ENCODE measurements at regions not wholly inside any gene's neighbourhood (a gene's known extent, or its start where the extent isn't known, plus 50 kb on each side); places are given as distances from the start of the nearest gene placed in this dataset.
A peak's percentile ranks its signal among the peaks of the same experiment; 100 is the strongest.
"Not testable (repeated sequence)": the region's sequence is repeated elsewhere in the genome, so short reads cannot be mapped to it uniquely, and the experiment has no call there.

- ATAC-seq; intact Hi-C loops (cut with DNase I, micrococcal nuclease); DNase-seq; H3K4me1 ChIP-seq (ENCODE audit: low read depth); H3K9me3 ChIP-seq; H3K4me3 ChIP-seq; H3K36me3 ChIP-seq (ENCODE audit: low read depth): not testable (repeated sequence)
Observed at GRCh38 chr1:243074224-243074623, 180.9 kb downstream of the CEP170 start.

- intact Hi-C loops (cut with DNase I, micrococcal nuclease); H3K4me3 ChIP-seq; H3K9me3 ChIP-seq; DNase-seq; H3K36me3 ChIP-seq (ENCODE audit: low read depth); ATAC-seq; H3K4me1 ChIP-seq (ENCODE audit: low read depth): not testable (repeated sequence)
Observed at GRCh38 chr1:243067056-243067455, 188.0 kb downstream of the CEP170 start.

DNA sequence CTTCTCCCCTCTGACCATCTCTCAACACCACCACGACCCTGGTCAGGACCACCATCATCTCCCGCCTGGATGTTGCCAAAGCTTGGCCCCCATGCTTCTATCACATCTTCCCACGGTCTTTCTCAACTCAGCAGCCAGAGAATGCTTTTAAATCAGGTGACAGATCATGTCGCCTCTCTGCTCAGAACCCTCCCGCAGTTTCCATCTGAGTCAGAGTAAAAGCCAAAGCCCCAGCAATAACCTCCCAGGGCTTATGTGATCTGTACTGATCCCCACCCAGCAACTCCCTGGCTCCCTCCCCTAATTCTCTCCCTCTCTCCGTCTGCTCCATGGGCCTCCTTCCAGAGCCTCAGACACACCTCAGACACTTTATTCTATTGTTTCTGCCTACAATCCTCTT lies 193.1 kb downstream of the CEP170 start:
- ATAC-seq; H3K9me3 ChIP-seq; intact Hi-C loops (cut with DNase I, micrococcal nuclease); H3K4me3 ChIP-seq; H3K36me3 ChIP-seq (ENCODE audit: low read depth); DNase-seq; H3K4me1 ChIP-seq (ENCODE audit: low read depth): not testable (repeated sequence)

GRCh38 chr1:243055510-243055909 lies 199.6 kb downstream of the CEP170 start:
- H3K9me3 ChIP-seq; ATAC-seq; intact Hi-C loops (cut with DNase I, micrococcal nuclease); H3K4me1 ChIP-seq (ENCODE audit: low read depth); H3K4me3 ChIP-seq; DNase-seq; H3K36me3 ChIP-seq (ENCODE audit: low read depth): not testable (repeated sequence)

- H3K4me3 ChIP-seq; DNase-seq; H3K9me3 ChIP-seq; H3K4me1 ChIP-seq (ENCODE audit: low read depth); H3K36me3 ChIP-seq (ENCODE audit: low read depth); ATAC-seq; intact Hi-C loops (cut with DNase I, micrococcal nuclease): not testable (repeated sequence)
Observed at GRCh38 chr1:243055091-243055490, 200.0 kb downstream of the CEP170 start.

- ATAC-seq; H3K9me3 ChIP-seq; H3K4me1 ChIP-seq (ENCODE audit: low read depth); H3K36me3 ChIP-seq (ENCODE audit: low read depth); DNase-seq; H3K4me3 ChIP-seq; intact Hi-C loops (cut with DNase I, micrococcal nuclease): not testable (repeated sequence)
Observed at GRCh38 chr1:243054681-243055080, 200.4 kb downstream of the CEP170 start.

DNA sequence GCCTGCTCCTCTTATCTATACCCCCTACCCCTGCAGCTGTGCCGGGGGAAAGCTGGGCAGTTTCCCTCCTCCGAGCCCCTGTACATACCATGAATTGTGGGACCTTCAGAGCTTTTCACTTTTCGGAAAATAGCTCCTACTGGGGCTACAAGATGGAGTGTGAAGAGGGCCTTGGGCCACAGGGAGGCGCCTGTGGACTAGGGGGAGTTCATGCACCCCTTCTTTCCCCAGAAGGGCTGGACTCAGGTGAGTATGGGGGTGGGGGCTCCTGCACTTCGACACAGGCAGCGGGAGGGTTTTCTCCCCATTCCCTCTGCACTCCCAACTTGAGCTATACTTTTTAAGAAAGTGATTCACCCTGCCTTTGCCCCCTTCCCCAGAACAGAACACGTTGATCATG lies 202.0 kb downstream of the CEP170 start:
- H3K4me1 ChIP-seq (ENCODE audit: low read depth); ATAC-seq; intact Hi-C loops (cut with DNase I, micrococcal nuclease); H3K36me3 ChIP-seq (ENCODE audit: low read depth); DNase-seq; H3K4me3 ChIP-seq; H3K9me3 ChIP-seq: not testable (repeated sequence)

DNA sequence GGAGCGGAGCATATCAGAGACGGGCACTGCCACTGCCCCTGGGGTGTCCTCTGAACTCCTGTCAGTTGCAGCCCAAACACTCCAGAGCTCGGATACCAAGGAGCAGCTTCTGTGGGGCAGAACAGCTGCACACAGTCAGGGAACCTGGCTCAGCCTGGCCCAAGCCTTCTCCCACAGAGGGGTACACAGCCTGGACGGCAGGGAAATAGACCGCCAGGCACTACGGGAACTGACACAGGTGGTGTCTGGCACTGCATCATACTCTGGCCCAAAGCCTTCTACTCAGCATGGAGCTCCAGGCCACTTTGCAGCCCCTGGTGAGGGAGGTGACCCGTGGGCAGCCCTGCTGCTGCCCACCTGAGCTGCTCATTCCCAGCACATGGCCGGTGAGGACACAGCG lies 204.5 kb downstream of the CEP170 start:
- H3K4me3 ChIP-seq; H3K9me3 ChIP-seq; DNase-seq; H3K4me1 ChIP-seq (ENCODE audit: low read depth); intact Hi-C loops (cut with DNase I, micrococcal nuclease); ATAC-seq; H3K36me3 ChIP-seq (ENCODE audit: low read depth): not testable (repeated sequence)

GRCh38 chr1:243049716-243050115 lies 205.4 kb downstream of the CEP170 start:
- ATAC-seq; H3K4me3 ChIP-seq; H3K4me1 ChIP-seq (ENCODE audit: low read depth); intact Hi-C loops (cut with DNase I, micrococcal nuclease); H3K36me3 ChIP-seq (ENCODE audit: low read depth); H3K9me3 ChIP-seq; DNase-seq: not testable (repeated sequence)

GRCh38 chr1:243021365-243021764 lies 233.7 kb downstream of the CEP170 start:
- H3K4me3 ChIP-seq; H3K4me1 ChIP-seq (ENCODE audit: low read depth); H3K9me3 ChIP-seq; ATAC-seq; H3K36me3 ChIP-seq (ENCODE audit: low read depth); intact Hi-C loops (cut with DNase I, micrococcal nuclease); DNase-seq: not testable (repeated sequence)

DNA sequence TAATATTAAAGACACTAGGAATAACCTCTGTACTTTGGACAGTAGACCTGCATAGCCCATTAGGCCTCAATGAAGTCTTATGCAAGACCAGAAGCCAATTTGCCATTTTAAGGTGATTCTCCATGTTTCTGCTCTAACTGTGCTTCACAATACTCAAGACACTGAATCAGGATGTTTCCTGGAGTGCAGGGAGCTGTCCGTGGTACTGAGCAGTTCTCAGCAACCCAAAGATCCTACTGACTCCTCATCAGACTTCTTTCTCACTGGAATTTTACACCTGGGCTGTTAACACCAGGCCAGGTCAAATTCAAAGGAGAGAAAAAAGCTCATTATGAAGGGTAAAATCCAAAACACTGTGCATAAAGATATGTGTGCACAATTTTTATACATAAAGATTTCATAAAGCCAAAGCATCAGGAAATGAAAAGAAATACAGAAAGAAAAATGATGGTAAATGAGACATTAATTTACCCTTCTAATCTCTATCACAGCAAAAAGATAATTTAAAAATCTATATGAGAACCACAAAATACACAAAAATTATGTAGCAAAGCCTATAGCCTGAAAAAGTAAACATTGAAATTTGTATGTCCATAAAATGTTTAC lies 235.9 kb downstream of the CEP170 start:
- intact Hi-C loops (cut with DNase I, micrococcal nuclease); H3K36me3 ChIP-seq (ENCODE audit: low read depth); ATAC-seq; H3K4me1 ChIP-seq (ENCODE audit: low read depth); H3K9me3 ChIP-seq; H3K4me3 ChIP-seq: not testable (repeated sequence)
- peak in 2 of 3 donors; percentile 49 to 83 for DNase-seq

DNA sequence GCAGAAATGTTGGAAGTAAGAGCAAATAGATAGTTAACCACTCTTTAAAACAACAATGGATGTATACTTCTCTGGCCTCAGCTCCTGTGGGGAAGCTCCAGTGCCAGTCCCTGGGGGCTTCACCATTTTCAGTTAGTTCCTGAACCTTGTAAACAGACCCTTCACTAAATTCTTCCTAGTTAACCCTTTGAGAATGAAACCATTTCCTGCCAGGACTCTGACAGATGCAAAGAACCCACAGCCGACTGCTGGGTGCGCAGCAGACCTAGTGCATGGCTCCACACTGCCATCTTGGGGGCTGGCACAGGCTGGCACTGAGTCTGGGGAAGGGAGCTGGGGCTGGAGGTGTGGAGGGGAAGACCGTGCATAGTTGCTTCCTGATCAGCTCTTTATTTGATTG lies 244.4 kb downstream of the CEP170 start:
- intact Hi-C loops (cut with DNase I, micrococcal nuclease), result not testable (repeated sequence)

DNA sequence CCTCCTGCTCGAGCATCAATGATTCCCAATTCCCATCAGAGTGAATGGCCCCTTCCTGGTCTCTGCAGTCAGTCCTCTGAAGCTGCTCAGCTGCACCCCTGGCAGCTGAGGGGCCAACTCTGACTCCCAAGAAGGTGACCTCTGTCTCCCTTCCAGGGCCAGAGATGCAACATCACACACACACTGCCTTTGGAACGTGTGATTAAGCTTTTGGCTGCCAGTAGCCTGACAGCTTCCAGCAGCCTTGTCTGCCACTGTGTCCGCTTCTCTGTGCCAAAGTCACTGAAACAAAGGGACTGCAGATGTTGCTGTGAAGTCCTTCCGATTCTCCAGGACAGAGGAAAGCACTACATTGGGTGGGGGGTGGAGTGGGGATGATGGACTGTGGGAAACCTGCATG lies 254.1 kb downstream of the CEP170 start:
- H3K36me3 ChIP-seq (ENCODE audit: low read depth); ATAC-seq; H3K4me3 ChIP-seq; intact Hi-C loops (cut with DNase I, micrococcal nuclease); H3K9me3 ChIP-seq; H3K4me1 ChIP-seq (ENCODE audit: low read depth); DNase-seq: not testable (repeated sequence)

More for the DNA sequence above, 244.4 kb downstream of the CEP170 start:
- DNase-seq; H3K9me3 ChIP-seq; H3K4me3 ChIP-seq; ATAC-seq; H3K36me3 ChIP-seq (ENCODE audit: low read depth); H3K4me1 ChIP-seq (ENCODE audit: low read depth): not testable (repeated sequence)

GRCh38 chr1:242992776-242993175 lies 262.3 kb downstream of the CEP170 start:
- DNase-seq; intact Hi-C loops (cut with DNase I, micrococcal nuclease); H3K9me3 ChIP-seq; H3K4me3 ChIP-seq; H3K4me1 ChIP-seq (ENCODE audit: low read depth); H3K36me3 ChIP-seq (ENCODE audit: low read depth); ATAC-seq: not testable (repeated sequence)

- DNase-seq; H3K4me1 ChIP-seq (ENCODE audit: low read depth); H3K9me3 ChIP-seq; ATAC-seq; H3K36me3 ChIP-seq (ENCODE audit: low read depth); H3K4me3 ChIP-seq; intact Hi-C loops (cut with DNase I, micrococcal nuclease): not testable (repeated sequence)
Observed at GRCh38 chr1:242985096-242985495, 270.0 kb downstream of the CEP170 start.
